ENCODE measurements at regions not wholly inside any gene's neighbourhood (a gene's known extent, or its start where the extent isn't known, plus 50 kb on each side); places are given as distances from the start of the nearest gene placed in this dataset.

GRCh38 chr18:24590946-24591345 is 130.5 kb downstream of the HRH4 start (continued):
- TF ChIP-seq SP1 (IDR thresholded peaks at IDR 0.05; ENCODE audit: low read depth, low read length), result no peak
- TF ChIP-seq RNF2 (IDR thresholded peaks at IDR 0.05; ENCODE audit: borderline replicate concordance, low read depth, low read length, missing control alignments, poor library complexity, severe bottlenecking), result no peak
- no peak for TF ChIP-seq HDAC2 (IDR thresholded peaks at IDR 0.05; ENCODE audit: borderline replicate concordance in 1 of 2, low read depth in 2 of 2, low read length in 2 of 2)
- no peak for TF ChIP-seq TAF1 (IDR thresholded peaks at IDR 0.05; ENCODE audit: low read depth, low read length)
- no peak for TF ChIP-seq CTCF (IDR thresholded peaks at IDR 0.05; ENCODE audit: control extremely low read depth in 1 of 3, insufficient read depth in 1 of 3, low read depth in 1 of 3, low read length in 3 of 3)
- no peak for TF ChIP-seq TAF7 (optimal IDR thresholded peaks at IDR 0.05; ENCODE audit: borderline replicate concordance, low read depth, low read length)
- no peak for TF ChIP-seq RBBP5 (IDR thresholded peaks at IDR 0.05; ENCODE audit: borderline replicate concordance, low read depth, low read length)
- no peak for TF ChIP-seq CHD1 (IDR thresholded peaks at IDR 0.05; ENCODE audit: low read depth, low read length)
- TF ChIP-seq CEBPB (IDR thresholded peaks at IDR 0.05; ENCODE audit: low read depth, low read length), result no peak
